HG03064 (cell line): ENCODE measurements at regions not wholly inside any gene's neighbourhood (a gene's known extent, or its start where the extent isn't known, plus 50 kb on each side); places are given as distances from the start of the nearest gene placed in this dataset.

Source experiments
- ATAC-seq: cut with Tn5 transposase; IDR thresholded peaks from one replicate; pipeline ENCODE4 v1.9.1; 2021; ENCODE audit warnings: low read depth; ENCODE audit not compliant: unreplicated experiment

GRCh38 chr16:5454349-5454748 lies 356.8 kb upstream of the EEF2KMT start:
- no peak for ATAC-seq

- ATAC-seq, result no peak
These were observed 354.0 kb upstream of the EEF2KMT start for GRCh38 chr16:5451641-5452040.

- no peak for ATAC-seq
These were observed 353.0 kb upstream of the EEF2KMT start for GRCh38 chr16:5450409-5451104.

GRCh38 chr16:5449901-5450300 lies 352.3 kb upstream of the EEF2KMT start:
- ATAC-seq, result no peak

GRCh38 chr16:5448798-5449197 lies 351.2 kb upstream of the EEF2KMT start:
- no peak for ATAC-seq

GRCh38 chr16:5447734-5448133 lies 350.1 kb upstream of the EEF2KMT start:
- no peak for ATAC-seq

GRCh38 chr16:5446623-5447240 lies 349.1 kb upstream of the EEF2KMT start:
- ATAC-seq, result no peak

GRCh38 chr16:5444189-5444588 lies 346.6 kb upstream of the EEF2KMT start:
- ATAC-seq, result no peak

GRCh38 chr16:5442986-5443385 lies 345.4 kb upstream of the EEF2KMT start:
- ATAC-seq, result no peak

GRCh38 chr16:5442054-5442453 lies 344.5 kb upstream of the EEF2KMT start:
- ATAC-seq, result no peak

- no peak for ATAC-seq
These were observed 341.0 kb upstream of the EEF2KMT start for GRCh38 chr16:5438591-5438990.

- ATAC-seq, result no peak
These were observed 336.0 kb upstream of the EEF2KMT start for GRCh38 chr16:5433587-5433986.

- ATAC-seq, result no peak
These were observed 334.6 kb upstream of the EEF2KMT start for GRCh38 chr16:5432166-5432565.

- ATAC-seq, result no peak
These were observed 333.0 kb upstream of the EEF2KMT start for GRCh38 chr16:5430598-5430997.

- ATAC-seq, result no peak
These were observed 331.3 kb upstream of the EEF2KMT start for GRCh38 chr16:5428932-5429331.

GRCh38 chr16:5427571-5427970 lies 330.0 kb upstream of the EEF2KMT start:
- ATAC-seq, result no peak

- ATAC-seq, result no peak
These were observed 325.3 kb upstream of the EEF2KMT start for GRCh38 chr16:5422643-5423496.

- no peak for ATAC-seq
These were observed 324.5 kb upstream of the EEF2KMT start for GRCh38 chr16:5422047-5422446.

- ATAC-seq, result no peak
These were observed 318.4 kb upstream of the EEF2KMT start for GRCh38 chr16:5416013-5416412.

- no peak for ATAC-seq
These were observed 317.5 kb upstream of the EEF2KMT start for GRCh38 chr16:5415123-5415522.

- no peak for ATAC-seq
These were observed 315.1 kb upstream of the EEF2KMT start for GRCh38 chr16:5412731-5413130.

- no peak for ATAC-seq
These were observed 300.6 kb upstream of the EEF2KMT start for GRCh38 chr16:5398203-5398602.
